ENCODE measurements at regions not wholly inside any gene's neighbourhood (a gene's known extent, or its start where the extent isn't known, plus 50 kb on each side); places are given as distances from the start of the nearest gene placed in this dataset.

- no peaks in the 10 kb centered on the region for H3K79me2 ChIP-seq (ENCODE audit: insufficient read depth, low read length)
- no peak for TF ChIP-seq CTCF (IDR thresholded peaks at IDR 0.05; ENCODE audit: extremely low read depth, low read depth, low read length)
- no peak overlapping the region for H3K4me2 ChIP-seq (ENCODE audit: insufficient read depth, low read length)
- H3K4me1 ChIP-seq (ENCODE audit: insufficient read depth, low read length) = peaks cover 5% of the 10 kb centered on the region
- no peaks in the 10 kb centered on the region for H4K20me1 ChIP-seq (ENCODE audit: insufficient read depth, low read length)
- no peak overlapping the region for H3K27ac ChIP-seq (ENCODE audit: low read depth, low read length)
- H3K27me3 ChIP-seq (ENCODE audit: insufficient read depth, low read length) = peaks cover 22% of the 10 kb centered on the region
- H3K4me3 ChIP-seq (ENCODE audit: insufficient read depth, low read length) = no peak overlapping the region
- H3K36me3 ChIP-seq (ENCODE audit: insufficient read depth, low read length) = no peaks in the 10 kb centered on the region
- no peak overlapping the region for H2AFZ ChIP-seq (ENCODE audit: low read length)
- peaks cover 4% of the 10 kb centered on the region for H3K9me3 ChIP-seq (ENCODE audit: low read depth, low read length)
- peak; percentile 34 for DNase-seq (ENCODE audit: insufficient read length, low spot score, missing footprints)
These were observed 75.0 kb upstream of the SULF2 start for GRCh38 chr20:47860049-47860830.

GRCh38 chr20:47859278-47859677 is 74.0 kb upstream of the SULF2 start:
- H2AFZ ChIP-seq (ENCODE audit: low read length) = no peak overlapping the region
- no peaks in the 10 kb centered on the region for H4K20me1 ChIP-seq (ENCODE audit: insufficient read depth, low read length)
- peaks cover 18% of the 10 kb centered on the region for H3K27me3 ChIP-seq (ENCODE audit: insufficient read depth, low read length)
- no peak overlapping the region for H3K4me3 ChIP-seq (ENCODE audit: insufficient read depth, low read length)
- H3K36me3 ChIP-seq (ENCODE audit: insufficient read depth, low read length) = no peaks in the 10 kb centered on the region
- peak; percentile 63 for DNase-seq (ENCODE audit: insufficient read length, low spot score, missing footprints)
- H3K27ac ChIP-seq (ENCODE audit: low read depth, low read length) = no peak overlapping the region
- peaks cover 5% of the 10 kb centered on the region for H3K4me1 ChIP-seq (ENCODE audit: insufficient read depth, low read length)
- no peak for TF ChIP-seq CTCF (IDR thresholded peaks at IDR 0.05; ENCODE audit: extremely low read depth, low read depth, low read length)
- H3K79me2 ChIP-seq (ENCODE audit: insufficient read depth, low read length) = no peaks in the 10 kb centered on the region
- H3K9me3 ChIP-seq (ENCODE audit: low read depth, low read length) = peaks cover 4% of the 10 kb centered on the region
- no peak overlapping the region for H3K4me2 ChIP-seq (ENCODE audit: insufficient read depth, low read length)

GRCh38 chr20:47857569-47858464 is 72.5 kb upstream of the SULF2 start:
- Histone ChIP-seq H3K9me3 (ENCODE audit: low read depth, low read length) (peaks cover 3% of the 10 kb centered on the region), H2AFZ (ENCODE audit: low read length) (no peak overlapping the region), H3K4me3 (ENCODE audit: insufficient read depth, low read length) (peak overlapping the region; percentile 22), H3K36me3 (ENCODE audit: insufficient read depth, low read length) (no peaks in the 10 kb centered on the region), H3K27me3 (ENCODE audit: insufficient read depth, low read length) (peaks cover 15% of the 10 kb centered on the region), H3K79me2 (ENCODE audit: insufficient read depth, low read length) (no peaks in the 10 kb centered on the region), H4K20me1 (ENCODE audit: insufficient read depth, low read length) (no peaks in the 10 kb centered on the region), H3K27ac (ENCODE audit: low read depth, low read length) (no peak overlapping the region), H3K4me2 (ENCODE audit: insufficient read depth, low read length) (peak overlapping the region; percentile 36), H3K4me1 (ENCODE audit: insufficient read depth, low read length) (peaks cover 5% of the 10 kb centered on the region)
- no peak for TF ChIP-seq CTCF (IDR thresholded peaks at IDR 0.05; ENCODE audit: extremely low read depth, low read depth, low read length)
- peak; percentile 73 for DNase-seq (ENCODE audit: insufficient read length, low spot score, missing footprints)

GRCh38 chr20:47857187-47857568 is 71.9 kb upstream of the SULF2 start:
- Histone ChIP-seq H3K27ac (ENCODE audit: low read depth, low read length) (no peak overlapping the region), H3K36me3 (ENCODE audit: insufficient read depth, low read length) (no peaks in the 10 kb centered on the region), H2AFZ (ENCODE audit: low read length) (no peak overlapping the region), H3K9me3 (ENCODE audit: low read depth, low read length) (no peaks in the 10 kb centered on the region), H3K4me1 (ENCODE audit: insufficient read depth, low read length) (peaks cover 5% of the 10 kb centered on the region), H3K27me3 (ENCODE audit: insufficient read depth, low read length) (peaks cover 10% of the 10 kb centered on the region), H3K79me2 (ENCODE audit: insufficient read depth, low read length) (no peaks in the 10 kb centered on the region), H3K4me2 (ENCODE audit: insufficient read depth, low read length) (peak overlapping the region; percentile 36), H4K20me1 (ENCODE audit: insufficient read depth, low read length) (no peaks in the 10 kb centered on the region), H3K4me3 (ENCODE audit: insufficient read depth, low read length) (no peak overlapping the region)
- no peak for DNase-seq (ENCODE audit: insufficient read length, low spot score, missing footprints)
- TF ChIP-seq CTCF (IDR thresholded peaks at IDR 0.05; ENCODE audit: extremely low read depth, low read depth, low read length) = no peak

Measured in osteoblast (primary cell).